Fibroblast of the aortic adventitia (primary cell): ENCODE measurements at regions not wholly inside any gene's neighbourhood (a gene's known extent, or its start where the extent isn't known, plus 50 kb on each side); places are given as distances from the start of the nearest gene placed in this dataset.
A peak's percentile ranks its signal among the peaks of the same experiment; 100 is the strongest.

Source experiments
- DNase-seq: peaks from one replicate; pipeline ENCODE4 v3.0.0-alpha.2; 2010; ENCODE audit warnings: low read depth
- H3K4me3 ChIP-seq: 2 replicates; pipeline ENCODE4 v1.5.1; 2011; ENCODE audit warnings: low read depth, mild to moderate bottlenecking, control low read depth, low read length, moderate library complexity
- TF ChIP-seq, protein P1 (sequence below): IDR thresholded peaks from 2 replicates; pipeline ENCODE4 v1.5.1; 2011; ENCODE audit warnings: mild to moderate bottlenecking, low read length, control low read depth, inconsistent platforms; ENCODE audit not compliant: insufficient read depth

DNA sequence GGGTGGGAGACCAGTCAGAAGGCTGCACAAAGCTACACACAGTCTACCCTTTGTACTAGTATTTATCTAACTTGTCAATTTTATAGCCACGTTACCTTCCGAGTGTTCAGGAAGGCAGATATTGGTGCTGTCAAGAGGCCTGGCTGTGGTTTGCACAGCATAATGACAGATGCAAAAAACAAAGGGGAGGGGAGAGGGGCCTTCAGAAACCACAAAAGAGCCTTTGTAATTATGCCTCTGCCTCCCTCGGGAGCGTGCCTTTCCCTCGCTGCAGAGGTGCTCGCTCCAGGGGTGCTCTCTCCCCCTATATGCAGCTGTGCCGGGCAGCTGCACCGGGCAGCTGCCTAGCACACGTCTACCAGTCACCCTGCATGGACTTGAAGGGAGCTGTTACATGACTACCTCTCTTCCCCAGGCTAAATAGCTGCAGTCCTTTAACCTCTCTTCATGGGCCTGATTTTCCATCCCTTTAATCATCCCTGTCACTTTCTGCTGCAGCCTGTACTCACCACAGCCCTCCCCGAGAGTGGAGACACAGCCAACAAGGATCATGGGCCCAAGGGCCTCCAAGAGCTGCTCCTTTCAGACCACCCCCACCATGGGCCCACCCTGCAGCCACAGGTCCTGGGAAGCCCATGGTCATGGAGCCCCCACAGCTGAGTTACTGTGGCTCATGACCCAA, 168.4 kb upstream of the PKDCC start:
- no peak for DNase-seq
- no peak overlapping the region for H3K4me3 ChIP-seq
- TF ChIP-seq, protein P1, sequence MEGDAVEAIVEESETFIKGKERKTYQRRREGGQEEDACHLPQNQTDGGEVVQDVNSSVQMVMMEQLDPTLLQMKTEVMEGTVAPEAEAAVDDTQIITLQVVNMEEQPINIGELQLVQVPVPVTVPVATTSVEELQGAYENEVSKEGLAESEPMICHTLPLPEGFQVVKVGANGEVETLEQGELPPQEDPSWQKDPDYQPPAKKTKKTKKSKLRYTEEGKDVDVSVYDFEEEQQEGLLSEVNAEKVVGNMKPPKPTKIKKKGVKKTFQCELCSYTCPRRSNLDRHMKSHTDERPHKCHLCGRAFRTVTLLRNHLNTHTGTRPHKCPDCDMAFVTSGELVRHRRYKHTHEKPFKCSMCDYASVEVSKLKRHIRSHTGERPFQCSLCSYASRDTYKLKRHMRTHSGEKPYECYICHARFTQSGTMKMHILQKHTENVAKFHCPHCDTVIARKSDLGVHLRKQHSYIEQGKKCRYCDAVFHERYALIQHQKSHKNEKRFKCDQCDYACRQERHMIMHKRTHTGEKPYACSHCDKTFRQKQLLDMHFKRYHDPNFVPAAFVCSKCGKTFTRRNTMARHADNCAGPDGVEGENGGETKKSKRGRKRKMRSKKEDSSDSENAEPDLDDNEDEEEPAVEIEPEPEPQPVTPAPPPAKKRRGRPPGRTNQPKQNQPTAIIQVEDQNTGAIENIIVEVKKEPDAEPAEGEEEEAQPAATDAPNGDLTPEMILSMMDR, result no peak

DNA sequence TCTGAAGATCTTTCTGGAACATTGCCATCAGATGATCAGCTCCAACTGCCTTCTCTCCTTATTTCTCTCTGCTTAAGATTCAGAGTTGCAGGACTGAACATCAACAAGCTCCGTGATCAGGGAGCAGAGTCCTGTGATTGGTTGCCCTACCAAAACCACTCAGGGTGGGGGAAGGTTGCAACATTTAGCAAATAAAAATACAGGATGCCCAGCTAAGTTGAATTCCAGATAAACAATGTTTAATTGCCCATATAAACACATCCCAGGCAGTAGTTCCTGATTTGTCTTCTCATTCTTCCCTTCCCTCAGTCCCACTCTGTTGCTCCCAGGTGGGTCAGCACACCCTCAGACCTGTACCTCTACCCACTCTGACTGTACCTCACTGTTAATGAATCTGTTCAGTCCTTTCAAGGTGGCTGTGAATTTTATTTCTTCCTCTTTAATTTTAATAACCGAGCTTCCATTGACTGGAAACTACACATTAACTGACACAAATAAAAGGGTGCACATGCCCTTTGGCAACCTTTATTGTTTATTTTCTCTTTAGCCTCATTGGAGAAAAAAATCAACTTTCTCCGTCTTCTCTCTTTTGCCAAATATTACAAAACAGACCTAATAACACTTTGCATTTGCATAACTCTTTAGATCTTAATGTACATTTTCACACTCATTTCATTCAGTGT, 167.1 kb upstream of the PKDCC start:
- no peak for DNase-seq
- no peak overlapping the region for H3K4me3 ChIP-seq
- TF ChIP-seq, protein P1, result no peak

DNA sequence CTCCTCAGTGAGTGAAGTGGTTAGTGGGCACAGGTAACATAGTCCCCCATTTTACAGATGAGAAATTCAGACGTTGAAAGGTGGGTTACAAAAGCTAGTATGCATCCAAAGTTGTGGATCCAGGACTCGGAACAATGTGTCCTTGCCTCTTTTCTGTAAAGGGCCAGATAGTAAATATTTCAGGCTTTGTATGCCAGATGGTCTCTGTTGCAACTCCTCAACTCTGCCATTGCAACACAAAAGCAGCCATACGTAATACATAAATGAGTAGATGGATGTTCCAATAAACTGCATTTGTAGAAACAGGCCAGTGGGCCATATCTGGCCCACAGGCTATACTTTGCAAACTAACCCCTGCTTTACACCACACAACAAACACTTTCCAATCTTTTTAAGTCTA, 166.6 kb upstream of the PKDCC start:
- peak; percentile 23 for DNase-seq
- no peak overlapping the region for H3K4me3 ChIP-seq
- TF ChIP-seq, protein P1, result no peak

DNA sequence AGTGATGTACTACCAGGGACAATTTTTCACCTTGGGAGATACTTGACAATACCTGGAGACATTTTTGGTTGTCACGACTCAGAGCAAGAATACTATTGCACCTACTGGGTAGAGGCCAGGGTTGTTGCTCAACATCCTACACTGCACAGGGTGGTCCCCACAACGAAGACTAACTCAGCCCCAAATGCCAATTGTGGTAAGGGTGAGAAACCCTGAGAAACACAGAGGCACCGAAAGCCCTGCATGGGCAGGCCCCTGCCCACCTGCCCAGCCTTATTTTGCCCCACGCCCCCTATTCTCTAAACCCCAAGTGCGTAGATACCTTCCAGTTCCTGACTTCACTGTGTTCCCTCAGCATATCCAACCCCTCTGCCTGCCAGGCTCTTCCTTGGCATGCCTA, 163.1 kb upstream of the PKDCC start:
- no peak for DNase-seq
- H3K4me3 ChIP-seq, result no peak overlapping the region
- TF ChIP-seq, protein P1, result no peak

DNA sequence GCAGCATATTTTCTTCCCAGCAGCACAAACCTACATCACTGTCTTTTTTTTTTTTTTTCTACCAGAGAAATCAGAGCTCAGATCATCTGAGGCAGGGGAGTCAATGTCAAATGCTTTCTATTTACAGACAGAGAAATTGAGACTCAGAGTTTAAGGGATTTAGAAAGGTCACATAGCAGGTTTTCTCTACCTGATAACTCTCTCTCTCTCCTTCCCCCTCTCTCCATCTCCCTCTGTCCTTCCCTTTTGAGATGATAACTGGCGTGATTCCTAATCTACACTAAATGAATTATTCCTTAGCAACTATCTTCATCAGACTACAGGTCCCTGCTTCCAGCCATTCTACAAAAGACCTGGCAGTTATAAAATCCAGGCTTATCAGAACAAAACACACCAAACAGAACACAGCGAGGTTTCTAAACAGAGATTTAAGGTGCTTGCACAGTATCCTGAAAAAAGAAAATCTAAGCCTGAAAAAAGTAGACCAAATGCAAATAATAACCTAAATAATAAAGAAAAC, 161.6 kb upstream of the PKDCC start:
- H3K4me3 ChIP-seq, result no peak overlapping the region
- DNase-seq, result no peak
- TF ChIP-seq, protein P1, result no peak

DNA sequence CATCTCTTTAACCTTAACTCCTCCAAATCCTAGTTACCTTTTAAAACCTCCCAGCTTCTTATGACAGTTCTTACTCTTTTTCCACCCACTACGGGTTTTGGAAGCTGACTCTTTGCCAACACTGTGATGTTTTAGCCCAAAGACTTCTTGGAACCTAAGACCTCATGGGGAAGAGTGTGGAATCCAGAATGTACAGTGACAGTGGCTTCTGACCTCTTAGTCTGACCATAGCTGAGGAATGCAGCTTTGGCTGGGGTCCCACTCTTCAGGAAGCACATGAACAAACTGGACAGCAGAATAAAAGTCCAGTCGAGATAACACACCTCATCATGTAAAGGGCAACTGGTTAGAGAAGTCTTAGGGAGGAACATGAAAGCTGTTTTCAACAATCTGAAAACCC, 161.1 kb upstream of the PKDCC start:
- peak; percentile 49 for DNase-seq
- TF ChIP-seq, protein P1, result no peak
- H3K4me3 ChIP-seq, result no peak overlapping the region
